ENCODE measurements at regions not wholly inside any gene's neighbourhood (a gene's known extent, or its start where the extent isn't known, plus 50 kb on each side); places are given as distances from the start of the nearest gene placed in this dataset.

GRCh38 chr5:161077936-161078545, 226.0 kb upstream of the ATP10B start:
- no peak for TF ChIP-seq CTCF (IDR thresholded peaks at IDR 0.05)
- TF ChIP-seq POLR2A (IDR thresholded peaks at IDR 0.05), result no peak

Data from adrenal gland (tissue), 5 donors.